ENCODE measurements at regions not wholly inside any gene's neighbourhood (a gene's known extent, or its start where the extent isn't known, plus 50 kb on each side); places are given as distances from the start of the nearest gene placed in this dataset.

GRCh38 chr15:36331531-36332275 is 247.7 kb upstream of the CDIN1 start:
- H3K36me3 ChIP-seq (replicated peaks in 1 of 2) = no peaks in the 10 kb centered on the region
- TF ChIP-seq, protein P1, sequence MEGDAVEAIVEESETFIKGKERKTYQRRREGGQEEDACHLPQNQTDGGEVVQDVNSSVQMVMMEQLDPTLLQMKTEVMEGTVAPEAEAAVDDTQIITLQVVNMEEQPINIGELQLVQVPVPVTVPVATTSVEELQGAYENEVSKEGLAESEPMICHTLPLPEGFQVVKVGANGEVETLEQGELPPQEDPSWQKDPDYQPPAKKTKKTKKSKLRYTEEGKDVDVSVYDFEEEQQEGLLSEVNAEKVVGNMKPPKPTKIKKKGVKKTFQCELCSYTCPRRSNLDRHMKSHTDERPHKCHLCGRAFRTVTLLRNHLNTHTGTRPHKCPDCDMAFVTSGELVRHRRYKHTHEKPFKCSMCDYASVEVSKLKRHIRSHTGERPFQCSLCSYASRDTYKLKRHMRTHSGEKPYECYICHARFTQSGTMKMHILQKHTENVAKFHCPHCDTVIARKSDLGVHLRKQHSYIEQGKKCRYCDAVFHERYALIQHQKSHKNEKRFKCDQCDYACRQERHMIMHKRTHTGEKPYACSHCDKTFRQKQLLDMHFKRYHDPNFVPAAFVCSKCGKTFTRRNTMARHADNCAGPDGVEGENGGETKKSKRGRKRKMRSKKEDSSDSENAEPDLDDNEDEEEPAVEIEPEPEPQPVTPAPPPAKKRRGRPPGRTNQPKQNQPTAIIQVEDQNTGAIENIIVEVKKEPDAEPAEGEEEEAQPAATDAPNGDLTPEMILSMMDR (IDR thresholded peaks at IDR 0.05) = no peak
- TF ChIP-seq POLR2A (IDR thresholded peaks at IDR 0.05) = no peak
- 73 to 77% (median 75%) methylated on average over 6 of the region's 6 CpGs for WGBS, 4 donors
- H3K27ac ChIP-seq = no peak overlapping the region
- intact Hi-C loops (cut with DNase I) = no loop called here
- peaks cover 0 to 4% of the 10 kb centered on the region in 2 donors for H3K4me1 ChIP-seq (replicated peaks in 1 of 2)
- no peaks in the 10 kb centered on the region for H3K9me3 ChIP-seq (replicated peaks in 1 of 3)
- H3K4me3 ChIP-seq = peak overlapping the region in 1 of 4 donors; percentile 18
- no peak for DNase-seq
- no peaks in the 10 kb centered on the region for H3K27me3 ChIP-seq

GRCh38 chr15:36332301-36332700 is 247.1 kb upstream of the CDIN1 start:
- Histone ChIP-seq H3K9me3 (replicated peaks in 1 of 3) (no peaks in the 10 kb centered on the region), H3K4me3 (no peak overlapping the region), H3K27ac (no peak overlapping the region), H3K36me3 (replicated peaks in 1 of 2) (no peaks in the 10 kb centered on the region), H3K4me1 (replicated peaks in 1 of 2) (peaks cover 0 to 4% of the 10 kb centered on the region in 2 donors), H3K27me3 (no peaks in the 10 kb centered on the region)
- WGBS, 4 donors = 72 to 95% (median 89%) methylated on average over 2 of the region's 2 CpGs
- intact Hi-C loops (cut with DNase I) = no loop called here
- no peak for DNase-seq
- TF ChIP-seq, protein P1 (IDR thresholded peaks at IDR 0.05) = no peak
- TF ChIP-seq POLR2A (IDR thresholded peaks at IDR 0.05) = no peak

- WGBS, 4 donors = 91 to 99% (median 96%) methylated on average over 1 to 2 of the region's 2 CpGs
- H3K27ac ChIP-seq = no peak overlapping the region
- DNase-seq = no peak
- H3K4me1 ChIP-seq (replicated peaks in 1 of 2) = peaks cover 0 to 4% of the 10 kb centered on the region in 2 donors
- intact Hi-C loops (cut with DNase I) = no loop called here
- no peak for TF ChIP-seq POLR2A (IDR thresholded peaks at IDR 0.05)
- TF ChIP-seq, protein P1 (IDR thresholded peaks at IDR 0.05) = no peak
- H3K9me3 ChIP-seq (replicated peaks in 1 of 3) = no peaks in the 10 kb centered on the region
- no peaks in the 10 kb centered on the region for H3K27me3 ChIP-seq
- H3K4me3 ChIP-seq = no peak overlapping the region
- no peaks in the 10 kb centered on the region for H3K36me3 ChIP-seq (replicated peaks in 1 of 2)
These were observed 246.5 kb upstream of the CDIN1 start for GRCh38 chr15:36332896-36333295.

DNA sequence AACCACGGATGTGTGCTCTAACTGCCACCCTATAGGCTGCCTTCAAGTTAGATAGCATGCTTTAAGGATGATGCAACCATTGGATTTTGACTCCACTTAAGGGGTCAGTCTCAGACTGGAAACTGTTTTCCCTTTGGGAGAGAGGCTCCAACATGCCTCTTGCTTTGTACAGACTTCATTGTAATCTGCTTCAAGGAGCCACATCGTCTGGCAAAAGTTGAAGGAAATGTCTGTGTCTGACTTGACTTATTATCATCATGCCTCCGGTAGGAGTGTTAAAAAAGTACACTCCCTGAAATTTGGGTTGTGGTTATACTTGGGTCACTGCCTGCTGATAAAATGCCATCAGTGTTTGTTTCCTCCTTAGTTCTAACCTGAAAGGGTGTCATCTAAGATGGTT is 245.4 kb upstream of the CDIN1 start:
- Histone ChIP-seq H3K4me1 (replicated peaks in 1 of 2) (peaks cover 0 to 4% of the 10 kb centered on the region in 2 donors), H3K27me3 (no peaks in the 10 kb centered on the region), H3K9me3 (replicated peaks in 1 of 3) (no peaks in the 10 kb centered on the region), H3K4me3 (no peak overlapping the region), H3K27ac (no peak overlapping the region), H3K36me3 (replicated peaks in 1 of 2) (no peaks in the 10 kb centered on the region)
- no peak for TF ChIP-seq POLR2A (IDR thresholded peaks at IDR 0.05)
- TF ChIP-seq, protein P1 (IDR thresholded peaks at IDR 0.05) = no peak
- DNase-seq = no peak
- 10 to 29% (median 23%) methylated on average over 3 of the region's 3 CpGs for WGBS, 4 donors
- intact Hi-C loops (cut with DNase I) = no loop called here

Measured in adrenal gland (tissue), 9 donors.